Epithelial cell of esophagus (primary cell): ENCODE measurements at regions not wholly inside any gene's neighbourhood (a gene's known extent, or its start where the extent isn't known, plus 50 kb on each side); places are given as distances from the start of the nearest gene placed in this dataset.
A peak's percentile ranks its signal among the peaks of the same experiment; 100 is the strongest.

ENCODE experiments used
- DNase-seq: peaks from one replicate; pipeline ENCODE4 v3.0.0; 2010; ENCODE audit warnings: low read depth
- H3K4me3 ChIP-seq: 2 replicates; pipeline ENCODE4 v1.5.1; 2011; ENCODE audit warnings: mild to moderate bottlenecking, low read length, control low read depth
- TF ChIP-seq, protein P1 (sequence below): IDR thresholded peaks from 2 replicates; pipeline ENCODE4 v1.5.1; 2011; ENCODE audit warnings: low read depth, mild to moderate bottlenecking, low read length, control low read depth, inconsistent platforms; ENCODE audit not compliant: insufficient read depth; ENCODE audit errors: missing control alignments

DNA sequence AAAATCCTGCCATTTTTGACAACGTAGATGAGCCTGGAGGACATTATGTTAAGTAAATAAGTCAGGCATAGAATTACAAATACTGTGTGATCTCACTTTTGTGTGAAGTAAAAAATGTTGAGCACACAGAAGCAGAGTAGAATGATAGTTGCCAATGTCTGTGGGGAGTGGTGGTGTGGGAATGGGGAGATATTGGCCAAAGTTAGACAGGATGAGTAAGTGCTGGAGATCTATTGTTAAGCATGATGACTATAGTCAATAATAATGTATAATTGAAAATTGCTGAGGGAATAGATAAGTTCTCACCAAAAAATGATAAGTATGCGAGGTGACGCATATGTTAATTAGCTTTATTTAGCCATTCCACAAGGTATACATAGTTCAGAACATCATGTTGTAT lies 92.0 kb downstream of the GPR85 start:
- TF ChIP-seq, protein P1, sequence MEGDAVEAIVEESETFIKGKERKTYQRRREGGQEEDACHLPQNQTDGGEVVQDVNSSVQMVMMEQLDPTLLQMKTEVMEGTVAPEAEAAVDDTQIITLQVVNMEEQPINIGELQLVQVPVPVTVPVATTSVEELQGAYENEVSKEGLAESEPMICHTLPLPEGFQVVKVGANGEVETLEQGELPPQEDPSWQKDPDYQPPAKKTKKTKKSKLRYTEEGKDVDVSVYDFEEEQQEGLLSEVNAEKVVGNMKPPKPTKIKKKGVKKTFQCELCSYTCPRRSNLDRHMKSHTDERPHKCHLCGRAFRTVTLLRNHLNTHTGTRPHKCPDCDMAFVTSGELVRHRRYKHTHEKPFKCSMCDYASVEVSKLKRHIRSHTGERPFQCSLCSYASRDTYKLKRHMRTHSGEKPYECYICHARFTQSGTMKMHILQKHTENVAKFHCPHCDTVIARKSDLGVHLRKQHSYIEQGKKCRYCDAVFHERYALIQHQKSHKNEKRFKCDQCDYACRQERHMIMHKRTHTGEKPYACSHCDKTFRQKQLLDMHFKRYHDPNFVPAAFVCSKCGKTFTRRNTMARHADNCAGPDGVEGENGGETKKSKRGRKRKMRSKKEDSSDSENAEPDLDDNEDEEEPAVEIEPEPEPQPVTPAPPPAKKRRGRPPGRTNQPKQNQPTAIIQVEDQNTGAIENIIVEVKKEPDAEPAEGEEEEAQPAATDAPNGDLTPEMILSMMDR, result no peak
- H3K4me3 ChIP-seq, result no peak overlapping the region
- DNase-seq, result peak; percentile 54

DNA sequence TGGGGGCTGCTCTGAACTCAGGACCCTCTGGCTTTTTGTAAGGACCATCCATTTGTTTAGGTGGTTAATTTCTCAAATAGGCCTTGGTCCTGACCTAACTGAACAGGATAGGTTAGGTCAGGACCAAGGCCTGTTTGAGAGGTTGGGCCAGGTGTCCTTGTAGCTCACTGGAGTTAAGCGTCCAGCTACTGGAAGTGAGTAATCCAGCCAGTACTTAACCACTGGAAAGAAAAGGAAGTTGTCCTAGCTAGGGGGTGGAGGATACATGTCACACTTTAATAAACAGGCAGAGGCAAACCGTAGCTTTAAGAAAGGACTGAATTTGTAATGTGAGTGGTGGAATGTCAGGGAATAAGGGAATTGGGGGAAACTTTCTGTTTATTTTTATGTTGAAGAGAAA lies 96.0 kb downstream of the GPR85 start:
- H3K4me3 ChIP-seq, result no peak overlapping the region
- DNase-seq, result peak; percentile 54
- TF ChIP-seq, protein P1, result no peak

DNA sequence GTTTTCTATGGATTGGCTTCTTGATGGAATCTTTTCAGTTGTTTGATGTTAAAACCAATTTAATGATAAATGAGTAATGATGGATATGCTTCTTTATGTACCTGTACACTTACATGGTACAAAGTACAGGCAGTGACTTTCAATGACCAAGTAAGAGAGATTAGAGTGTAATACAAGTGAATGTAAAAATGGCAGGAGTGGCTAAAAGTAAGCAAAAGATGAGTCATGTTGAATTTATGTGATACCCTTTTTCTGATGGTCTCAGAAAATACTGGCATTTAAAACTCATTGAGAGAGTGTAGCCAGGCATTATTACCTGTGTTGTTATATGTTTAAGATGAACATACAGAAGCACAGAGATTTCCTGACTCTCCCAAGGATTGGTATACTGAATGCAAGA lies 97.1 kb downstream of the GPR85 start:
- DNase-seq, result no peak
- H3K4me3 ChIP-seq, result no peak overlapping the region
- TF ChIP-seq, protein P1, result no peak

DNA sequence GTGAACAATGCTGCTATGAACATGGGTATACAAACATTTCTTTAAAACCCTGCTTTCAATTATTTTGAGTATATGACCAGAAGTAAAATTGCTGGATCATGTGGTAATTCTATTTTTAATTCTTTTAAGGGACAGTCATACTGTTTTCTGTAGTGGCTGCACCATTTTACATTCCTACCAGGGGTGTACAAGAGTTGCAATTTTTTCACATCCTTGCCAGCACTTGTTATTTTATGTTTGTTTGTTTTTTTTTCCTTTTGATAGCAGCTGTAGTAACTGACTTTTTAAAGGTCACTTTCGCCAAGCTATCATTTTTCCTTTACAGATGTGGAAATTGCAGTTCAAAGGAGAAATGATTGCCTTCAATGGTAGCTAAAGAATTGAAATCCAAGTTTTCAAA lies 99.5 kb downstream of the GPR85 start:
- TF ChIP-seq, protein P1, result no peak
- no peak for DNase-seq
- H3K4me3 ChIP-seq, result no peak overlapping the region

DNA sequence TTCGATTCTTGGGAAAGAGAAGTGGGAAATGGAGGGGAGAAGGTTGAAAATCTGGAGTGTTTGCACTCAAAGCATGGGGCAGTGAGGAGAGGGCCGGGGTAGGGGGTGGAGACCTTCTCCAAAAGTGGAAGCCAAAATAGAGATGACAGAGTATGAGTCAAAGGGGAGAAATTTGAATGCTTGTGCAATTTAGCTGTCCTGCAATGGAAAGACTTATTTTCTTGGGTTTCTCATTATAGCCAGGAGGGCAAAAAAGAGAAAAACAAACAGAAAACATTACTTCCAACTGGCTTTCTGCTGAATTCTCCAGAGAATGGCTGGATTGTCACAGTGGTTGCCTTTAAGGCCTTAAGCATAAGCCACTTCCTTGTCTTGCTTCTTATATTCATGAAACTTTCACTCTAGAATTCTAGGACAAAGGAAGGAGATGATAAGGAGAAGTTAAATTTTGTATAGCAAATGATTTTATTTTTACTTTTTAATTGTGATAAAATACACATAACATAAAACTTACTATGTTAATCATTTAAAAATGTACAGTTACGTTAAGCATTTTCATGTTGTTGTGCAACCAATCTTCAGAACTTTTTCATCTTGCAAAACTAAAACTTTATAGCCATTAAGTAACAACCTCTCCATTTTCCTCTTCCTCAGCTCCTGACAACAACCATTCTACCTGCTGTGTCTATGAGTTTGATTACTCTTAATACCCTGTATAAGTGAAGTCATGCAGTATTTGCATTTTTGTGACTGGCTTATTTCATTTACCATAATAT lies 100.2 kb downstream of the GPR85 start:
- DNase-seq, result peak; percentile 38
- no peak overlapping the region for H3K4me3 ChIP-seq
- TF ChIP-seq, protein P1, result no peak

DNA sequence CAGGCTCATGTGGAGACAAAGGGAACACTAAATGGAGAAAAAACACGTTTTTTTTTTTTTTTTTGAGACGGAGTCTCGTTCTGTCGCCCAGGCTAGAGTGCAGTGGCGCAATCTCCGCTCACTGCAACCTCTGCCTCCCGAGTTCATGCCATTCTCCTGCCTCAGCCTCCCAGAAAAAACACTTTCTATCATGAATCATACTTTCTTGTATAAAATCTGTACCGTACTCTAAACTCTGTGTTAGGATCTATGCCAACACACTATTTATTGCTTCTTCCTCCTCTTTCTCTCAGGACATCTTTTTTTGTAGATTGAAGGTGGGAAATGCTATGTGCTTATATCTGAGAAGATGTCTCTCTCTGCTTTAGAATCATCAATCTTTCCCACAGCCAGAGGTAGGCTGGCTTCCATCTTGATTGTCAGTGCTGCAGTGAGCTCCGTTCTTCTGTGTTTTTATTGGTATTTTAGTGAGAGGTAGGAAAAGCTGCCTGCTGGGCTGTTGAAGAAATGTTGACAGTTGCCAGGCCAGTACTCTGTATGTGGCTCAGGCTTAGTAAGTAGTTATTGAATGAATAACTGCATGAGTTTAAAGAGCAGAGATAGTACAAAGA lies 101.1 kb downstream of the GPR85 start:
- no peak overlapping the region for H3K4me3 ChIP-seq
- peak; percentile 46 for DNase-seq

More for the DNA sequence above, 101.1 kb downstream of the GPR85 start:
- TF ChIP-seq, protein P1, result no peak
